Activated T-cell treated with anti-CD3 and anti-CD28 coated beads for 1 hour (primary cell): ENCODE measurements at regions not wholly inside any gene's neighbourhood (a gene's known extent, or its start where the extent isn't known, plus 50 kb on each side); places are given as distances from the start of the nearest gene placed in this dataset.
"Not testable (repeated sequence)": the region's sequence is repeated elsewhere in the genome, so short reads cannot be mapped to it uniquely, and the experiment has no call there.

Experiments used
- DNase-seq: peaks from one replicate; pipeline ENCODE4 v3.0.0-alpha.2; 2020; ENCODE audit warnings: low read depth

GRCh38 chr18:1133541-1133940, 228.9 kb downstream of the ADCYAP1 start:
- no peak for DNase-seq

- no peak for DNase-seq
These were observed 243.1 kb downstream of the ADCYAP1 start for GRCh38 chr18:1147730-1148129.

- no peak for DNase-seq
These were observed 245.0 kb downstream of the ADCYAP1 start for GRCh38 chr18:1149709-1150108.

GRCh38 chr18:1150344-1150743, 245.7 kb downstream of the ADCYAP1 start:
- no peak for DNase-seq

GRCh38 chr18:1152958-1153357, 248.3 kb downstream of the ADCYAP1 start:
- DNase-seq: not testable (repeated sequence)

GRCh38 chr18:1173593-1173992, 268.9 kb downstream of the ADCYAP1 start:
- no peak for DNase-seq

- DNase-seq: no peak
These were observed 272.6 kb downstream of the ADCYAP1 start for GRCh38 chr18:1177232-1177631.

GRCh38 chr18:1191341-1191740, 286.7 kb downstream of the ADCYAP1 start:
- no peak for DNase-seq

GRCh38 chr18:1213126-1213525, 308.5 kb downstream of the ADCYAP1 start:
- no peak for DNase-seq

GRCh38 chr18:1222880-1223279, 318.2 kb downstream of the ADCYAP1 start:
- DNase-seq: no peak

- DNase-seq: no peak
These were observed 322.4 kb downstream of the ADCYAP1 start for GRCh38 chr18:1227025-1227424.

GRCh38 chr18:1229634-1230033, 325.0 kb downstream of the ADCYAP1 start:
- DNase-seq: no peak

GRCh38 chr18:1232867-1233266, 328.2 kb downstream of the ADCYAP1 start:
- no peak for DNase-seq

GRCh38 chr18:1240701-1241100, 336.0 kb downstream of the ADCYAP1 start:
- DNase-seq: no peak

GRCh38 chr18:1244397-1245122, 339.9 kb downstream of the ADCYAP1 start:
- no peak for DNase-seq

- DNase-seq: no peak
These were observed 342.2 kb downstream of the ADCYAP1 start for GRCh38 chr18:1246827-1247226.

- DNase-seq: no peak
These were observed 347.9 kb downstream of the ADCYAP1 start for GRCh38 chr18:1252534-1252933.

GRCh38 chr18:1252936-1253335, 348.3 kb downstream of the ADCYAP1 start:
- no peak for DNase-seq

GRCh38 chr18:1253827-1254226, 349.2 kb downstream of the ADCYAP1 start:
- no peak for DNase-seq

- DNase-seq: no peak
These were observed 356.4 kb downstream of the ADCYAP1 start for GRCh38 chr18:1261054-1261453.

GRCh38 chr18:1267021-1267420, 362.4 kb downstream of the ADCYAP1 start:
- no peak for DNase-seq

- no peak for DNase-seq
These were observed 365.4 kb downstream of the ADCYAP1 start for GRCh38 chr18:1270081-1270480.

GRCh38 chr18:1273469-1273868, 368.8 kb downstream of the ADCYAP1 start:
- no peak for DNase-seq

- DNase-seq: no peak
These were observed 387.5 kb downstream of the ADCYAP1 start for GRCh38 chr18:1292167-1292566.
